SH-SY5Y (cell line): ENCODE measurements at regions not wholly inside any gene's neighbourhood (a gene's known extent, or its start where the extent isn't known, plus 50 kb on each side); places are given as distances from the start of the nearest gene placed in this dataset.

Experiments
- GATA2 ChIP-seq: IDR thresholded peaks from 2 replicates; pipeline ENCODE4 v1.6.1; 2011; ENCODE audit warnings: mild to moderate bottlenecking, low read depth, low read length
- GATA3 ChIP-seq: IDR thresholded peaks from 2 replicates; pipeline ENCODE4 v1.6.1; 2011; ENCODE audit warnings: low read depth, mild to moderate bottlenecking, low read length, moderate library complexity

- TF ChIP-seq GATA2 (no peak), GATA3 (no peak)
These were observed 134.2 kb upstream of the PIK3C3 start for GRCh38 chr18:41820784-41821183.
